ENCODE measurements at regions not wholly inside any gene's neighbourhood (a gene's known extent, or its start where the extent isn't known, plus 50 kb on each side); places are given as distances from the start of the nearest gene placed in this dataset.

DNA sequence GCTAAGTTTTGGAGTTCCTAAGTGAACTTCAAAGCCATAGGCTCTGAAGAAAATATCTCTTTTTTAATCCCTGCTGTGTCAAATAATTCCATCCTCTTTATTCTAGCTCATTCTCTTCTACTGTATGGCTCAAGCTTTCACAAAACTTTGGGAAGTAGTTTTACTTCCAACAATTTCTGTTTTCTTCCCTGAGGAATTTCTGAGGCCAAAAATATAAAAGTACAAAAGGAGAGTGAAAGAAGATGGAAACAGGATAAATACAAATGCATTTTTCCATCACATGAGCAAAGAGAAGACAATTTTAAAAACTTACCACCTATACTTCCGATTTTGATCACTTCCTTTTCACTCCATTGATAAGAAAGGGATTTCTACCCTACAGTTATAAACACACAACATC lies 585.7 kb upstream of the DAB2 start:
- no peak for DNase-seq (ENCODE audit: low read depth in 3 of 3, low spot score in 2 of 3)

DNA sequence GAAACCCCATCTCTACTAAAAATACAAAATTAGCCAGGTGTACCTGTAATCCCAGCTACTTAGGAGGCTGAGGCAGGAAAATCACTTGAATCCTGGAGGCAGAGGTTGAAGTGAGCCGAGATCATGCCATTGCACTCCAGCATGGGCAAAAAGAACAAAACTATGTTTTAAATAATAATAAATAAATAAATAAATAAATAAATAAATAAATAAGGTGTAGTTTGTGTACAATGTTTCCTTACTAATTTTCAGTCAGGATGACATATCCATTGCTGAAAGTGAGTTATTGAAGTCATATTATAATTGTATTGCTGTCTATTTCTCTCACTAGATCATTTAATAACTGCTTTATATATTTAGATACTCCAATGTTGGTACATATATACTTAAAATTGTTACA lies 581.5 kb upstream of the DAB2 start:
- DNase-seq (ENCODE audit: low read depth in 3 of 3, low spot score in 2 of 3): no peak

DNA sequence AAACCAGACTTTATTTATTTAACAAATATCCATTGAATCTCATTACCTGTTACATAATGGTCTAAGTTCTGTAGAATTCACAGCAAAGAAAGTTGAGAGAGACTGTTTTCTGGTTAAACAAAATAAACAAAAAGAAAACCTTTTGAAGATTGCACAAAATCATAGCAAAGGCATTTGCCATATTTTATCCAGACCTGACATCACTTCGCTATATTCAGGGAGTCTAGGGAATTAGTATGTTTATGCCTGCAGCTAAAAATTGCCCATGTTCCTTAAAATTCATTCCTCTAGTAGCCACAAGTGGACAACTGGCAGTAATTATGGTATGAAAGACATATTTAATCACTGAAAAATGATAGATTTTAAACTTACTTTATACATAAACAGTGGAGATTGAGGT lies 577.0 kb upstream of the DAB2 start:
- no peak for DNase-seq (ENCODE audit: low read depth in 3 of 3, low spot score in 2 of 3)

DNA sequence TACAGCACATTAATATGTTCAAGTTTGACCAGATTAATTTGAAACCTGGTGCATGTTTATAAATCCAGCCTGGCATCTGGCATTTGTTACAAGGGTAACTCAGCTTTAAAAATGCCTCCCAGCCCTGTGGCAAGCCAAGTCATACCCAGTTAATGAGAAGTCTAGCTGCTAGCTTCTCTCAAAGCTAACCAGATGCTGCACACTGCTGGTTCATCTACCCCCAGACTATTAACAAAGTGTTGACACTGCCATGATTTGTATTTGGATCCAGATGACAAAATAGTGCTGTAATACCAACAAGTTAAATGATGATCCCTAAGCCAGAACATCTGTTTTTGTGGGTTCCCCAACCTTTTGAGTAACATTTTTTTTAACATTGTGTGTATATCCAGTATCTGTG lies 573.7 kb upstream of the DAB2 start:
- DNase-seq (ENCODE audit: low read depth in 3 of 3, low spot score in 2 of 3): no peak

DNA sequence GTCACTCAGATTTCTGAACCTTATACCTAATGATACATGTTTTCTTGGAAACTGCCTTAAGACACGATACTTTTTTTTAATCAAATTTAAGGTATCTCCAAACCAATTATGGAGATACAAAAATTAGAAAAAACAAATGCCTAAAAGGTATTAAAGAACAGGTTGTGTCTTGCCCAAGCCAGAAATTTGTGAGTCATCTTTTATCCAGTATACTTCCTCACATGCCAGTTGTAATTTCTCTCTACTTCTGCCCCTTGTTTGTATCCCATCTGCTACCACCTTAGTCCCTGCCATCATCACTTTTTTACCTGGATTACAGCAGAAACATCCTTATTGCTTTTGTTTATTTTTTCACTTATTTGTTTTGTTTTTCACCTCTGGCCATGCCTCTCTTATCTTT lies 571.2 kb upstream of the DAB2 start:
- DNase-seq (ENCODE audit: low read depth in 3 of 3, low spot score in 2 of 3): no peak

DNA sequence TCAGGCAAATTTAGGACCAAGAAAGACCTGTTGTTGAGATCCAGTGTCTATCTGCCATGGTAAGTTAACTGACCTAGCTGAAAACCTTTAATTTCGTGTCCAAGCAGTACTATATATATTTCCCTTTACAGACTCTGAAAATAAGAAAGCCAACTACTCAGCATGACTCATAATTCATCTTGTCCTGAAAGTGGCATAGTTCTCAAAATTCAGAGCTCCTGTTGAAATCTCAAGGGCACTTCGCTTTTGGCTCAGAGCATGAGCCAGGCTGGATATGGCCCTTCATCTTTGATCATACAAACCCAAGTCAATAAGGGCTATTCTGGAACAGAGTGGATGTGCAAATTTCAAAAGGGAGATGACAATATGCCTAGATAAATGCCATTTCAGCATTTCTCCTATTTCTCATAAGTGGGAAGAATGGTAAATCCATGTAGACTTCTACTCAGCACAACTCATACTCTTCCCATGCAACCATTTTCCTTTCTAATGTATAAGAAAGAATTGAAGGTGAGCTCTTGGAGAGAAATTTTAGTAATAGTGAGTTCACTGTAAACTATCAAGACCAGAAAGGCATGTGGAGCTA lies 567.9 kb upstream of the DAB2 start:
- DNase-seq (ENCODE audit: low read depth in 3 of 3, low spot score in 2 of 3): no peak

DNA sequence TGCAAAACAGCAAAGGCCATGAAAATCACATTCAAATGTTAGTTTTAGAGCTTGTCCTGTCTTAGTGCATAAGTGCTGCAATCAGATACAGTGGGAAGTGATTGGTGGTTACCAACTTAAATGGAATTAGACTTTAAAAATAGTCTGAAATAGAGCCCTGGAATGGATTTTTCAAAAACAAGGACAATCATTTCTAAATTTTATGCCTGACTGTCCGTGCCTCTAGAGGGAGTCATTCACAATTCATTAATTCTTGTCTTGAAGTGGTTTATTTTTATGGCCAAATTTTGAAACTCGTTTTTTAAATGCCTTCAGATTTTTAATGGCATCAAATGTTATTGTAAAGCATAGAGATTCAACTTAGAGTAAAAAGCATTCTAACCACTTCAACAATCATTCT lies 561.8 kb upstream of the DAB2 start:
- no peak for DNase-seq (ENCODE audit: low read depth in 3 of 3, low spot score in 2 of 3)

DNA sequence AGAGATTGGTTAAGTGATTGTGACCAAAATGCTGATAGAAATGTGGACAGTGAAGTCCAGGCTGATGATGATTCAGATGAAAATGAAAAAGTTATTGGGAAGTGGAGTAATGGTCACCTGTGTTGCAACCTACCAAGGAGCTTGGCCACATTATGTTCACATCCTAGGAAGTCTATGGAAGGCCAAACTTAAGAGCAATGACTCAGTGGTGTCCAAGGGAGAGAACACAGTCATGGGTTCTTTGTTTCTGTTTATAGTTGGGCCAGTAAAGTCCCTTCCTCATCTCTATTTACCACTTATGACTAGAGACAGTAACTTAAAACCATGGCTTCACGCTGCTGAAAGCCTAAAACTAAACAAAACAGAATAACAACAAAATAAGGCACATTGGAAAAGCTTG lies 555.3 kb upstream of the DAB2 start:
- no peak for DNase-seq (ENCODE audit: low read depth in 3 of 3, low spot score in 2 of 3)

DNA sequence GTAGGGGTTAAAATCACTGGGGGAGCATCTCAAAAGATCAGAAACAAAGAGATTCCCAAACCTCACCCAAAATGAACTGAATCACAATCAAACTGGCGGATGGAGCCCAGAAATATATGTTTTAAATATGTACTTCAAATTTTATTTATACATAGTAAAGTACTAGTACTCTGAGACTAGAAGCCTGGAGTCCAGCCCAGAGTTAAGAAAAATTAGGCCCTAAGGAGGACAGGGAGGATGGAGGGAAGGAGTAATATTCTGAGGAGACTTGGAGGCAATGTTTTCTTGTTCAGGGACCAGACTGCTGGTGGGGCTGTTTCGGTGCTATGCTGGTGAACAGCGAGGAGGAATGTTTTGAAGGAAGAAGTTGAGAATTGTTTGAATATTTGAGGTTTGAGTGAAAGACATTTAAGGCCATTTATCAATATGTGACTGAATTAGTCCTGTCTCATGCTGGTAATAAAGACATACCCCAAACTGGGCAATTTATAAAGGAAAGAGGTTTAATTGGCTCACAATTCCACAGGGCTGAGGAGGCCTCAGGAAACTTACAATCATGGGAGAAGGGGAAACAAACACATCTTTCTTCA lies 552.4 kb upstream of the DAB2 start:
- no peak for DNase-seq (ENCODE audit: low read depth in 3 of 3, low spot score in 2 of 3)

DNA sequence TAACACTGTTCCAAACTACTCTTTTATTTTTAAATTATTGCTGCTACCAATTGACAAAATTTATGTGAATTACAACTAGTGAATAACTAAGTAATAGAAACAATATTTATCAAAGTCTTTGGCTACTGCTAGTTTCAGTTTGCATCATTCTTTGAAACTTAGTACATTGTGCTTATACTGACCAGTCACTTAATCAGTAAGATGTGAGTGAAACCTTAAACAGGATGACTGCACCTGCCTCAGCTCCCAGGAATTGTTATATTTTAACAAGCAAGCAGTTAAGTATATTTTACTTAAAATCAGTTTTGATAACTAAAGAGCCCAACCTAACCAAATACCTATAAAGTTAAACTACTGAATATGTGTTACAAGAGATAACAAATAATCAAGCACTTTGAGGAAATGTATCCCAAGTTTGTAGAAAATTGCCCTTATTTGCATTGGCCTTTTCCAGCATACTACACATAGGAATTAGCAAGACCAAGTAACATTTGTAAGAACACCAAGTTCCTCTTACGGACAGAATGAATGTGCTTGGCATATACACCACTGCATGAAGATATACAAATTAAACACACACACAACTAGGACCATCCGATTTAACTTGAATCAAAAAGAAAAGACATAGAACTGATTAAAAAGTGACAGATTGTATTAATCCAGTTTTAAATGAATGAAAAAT lies 545.5 kb upstream of the DAB2 start:
- no peak for DNase-seq (ENCODE audit: low read depth in 3 of 3, low spot score in 2 of 3)

DNA sequence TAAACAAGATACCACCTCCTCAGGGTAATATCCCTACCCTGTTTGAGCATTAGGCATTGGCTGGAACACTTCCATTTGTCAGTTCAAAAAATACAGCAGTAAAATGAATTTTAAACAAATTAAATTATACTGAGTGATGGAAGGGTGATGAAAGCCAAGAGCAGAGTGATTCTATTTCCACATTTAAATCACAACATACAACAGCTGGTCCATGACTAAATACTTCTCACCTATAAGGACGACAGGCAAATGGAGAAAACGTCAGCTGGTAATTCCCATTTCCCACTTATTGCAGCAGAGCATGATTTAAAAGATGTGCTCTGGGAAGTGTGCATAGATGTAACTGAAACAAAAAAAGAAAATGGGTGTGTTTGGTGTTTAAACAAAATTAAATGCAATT lies 543.6 kb upstream of the DAB2 start:
- no peak for DNase-seq (ENCODE audit: low read depth in 3 of 3, low spot score in 2 of 3)

DNA sequence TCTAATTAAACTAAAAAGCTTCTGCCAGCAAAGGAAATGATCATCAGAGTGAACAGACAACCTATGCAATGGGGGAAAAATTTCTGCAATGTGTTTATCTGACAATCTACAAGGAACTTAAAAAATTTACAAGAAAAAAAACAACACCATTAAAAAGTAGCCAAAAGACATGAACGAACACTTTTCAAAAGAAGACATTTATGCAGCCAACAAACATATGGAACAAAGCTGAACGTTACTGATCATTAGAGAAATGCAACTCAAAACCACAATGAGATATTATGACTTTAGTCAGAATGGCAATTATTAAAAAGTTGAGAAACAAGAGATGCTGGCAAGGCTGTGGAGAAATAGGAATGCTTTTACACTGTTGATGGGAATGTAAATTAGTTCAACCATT lies 530.4 kb upstream of the DAB2 start:
- DNase-seq (ENCODE audit: low read depth in 3 of 3, low spot score in 2 of 3): no peak

DNA sequence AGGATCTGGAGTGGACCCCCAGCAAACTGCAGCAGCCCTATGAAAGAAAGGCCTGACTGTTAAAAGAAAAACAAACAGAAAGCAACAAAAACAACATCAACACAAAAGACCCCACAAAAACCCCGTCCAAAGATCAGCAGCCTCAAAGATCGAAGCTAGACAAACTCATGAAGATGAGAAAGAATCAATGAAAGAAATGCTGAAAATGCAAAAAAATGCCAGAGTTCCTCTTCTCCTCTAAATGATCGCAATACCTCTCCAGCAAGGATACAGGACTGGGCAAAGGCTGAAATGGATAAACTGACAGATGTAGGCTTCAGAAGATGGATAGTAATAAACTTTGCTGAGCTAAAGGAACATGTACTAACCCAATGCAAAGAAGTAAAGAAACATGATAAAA lies 526.3 kb upstream of the DAB2 start:
- DNase-seq (ENCODE audit: low read depth in 3 of 3, low spot score in 2 of 3): no peak

DNA sequence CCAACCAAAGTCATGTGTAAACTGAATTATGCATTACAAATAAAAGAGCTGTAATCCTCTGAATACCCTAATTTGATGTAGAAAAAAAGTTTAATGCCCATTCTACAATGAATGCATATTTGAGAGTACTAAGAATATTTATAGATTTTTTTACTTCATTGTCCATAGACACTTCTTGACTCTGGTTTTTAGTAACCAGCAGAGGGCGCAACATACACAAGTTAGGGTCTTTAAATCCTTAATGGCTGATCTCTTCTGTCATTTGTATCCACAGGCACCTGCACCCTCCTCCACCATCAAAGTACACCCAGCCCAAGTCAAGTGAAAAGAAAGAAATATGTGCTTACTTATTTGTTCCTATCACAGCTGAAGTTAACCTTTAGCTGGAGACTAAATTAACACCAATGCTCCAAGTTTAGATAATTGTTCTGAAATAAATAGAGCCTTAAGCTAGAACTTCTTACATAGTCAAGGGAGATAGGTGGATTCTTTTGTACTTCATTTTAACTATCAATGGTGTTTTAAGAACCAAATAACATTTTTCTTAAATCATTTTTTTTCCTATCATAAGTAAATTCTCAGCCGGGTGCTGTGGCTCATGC lies 524.2 kb upstream of the DAB2 start:
- DNase-seq (ENCODE audit: low read depth in 3 of 3, low spot score in 2 of 3): peak; percentile 40 to 48 (median 45)

DNA sequence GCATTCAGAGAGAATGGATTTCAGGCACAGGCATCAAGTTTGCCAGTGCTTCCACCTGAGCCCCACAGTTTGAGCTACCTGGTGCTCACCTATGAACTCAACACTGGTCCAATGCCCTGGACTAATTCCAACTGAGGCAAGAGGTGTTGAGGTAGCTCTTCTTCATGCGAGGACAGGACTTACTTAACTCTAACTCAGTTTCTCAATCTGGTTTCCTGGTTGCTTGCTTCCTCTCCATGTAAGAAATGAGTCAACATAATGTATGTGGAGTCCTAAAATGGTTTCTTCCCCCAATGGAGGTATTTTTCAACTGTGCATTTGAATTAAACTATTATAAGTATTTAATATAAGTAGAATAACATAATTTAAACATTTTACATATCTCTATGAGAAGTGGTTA lies 523.6 kb upstream of the DAB2 start:
- no peak for DNase-seq (ENCODE audit: low read depth in 3 of 3, low spot score in 2 of 3)

DNA sequence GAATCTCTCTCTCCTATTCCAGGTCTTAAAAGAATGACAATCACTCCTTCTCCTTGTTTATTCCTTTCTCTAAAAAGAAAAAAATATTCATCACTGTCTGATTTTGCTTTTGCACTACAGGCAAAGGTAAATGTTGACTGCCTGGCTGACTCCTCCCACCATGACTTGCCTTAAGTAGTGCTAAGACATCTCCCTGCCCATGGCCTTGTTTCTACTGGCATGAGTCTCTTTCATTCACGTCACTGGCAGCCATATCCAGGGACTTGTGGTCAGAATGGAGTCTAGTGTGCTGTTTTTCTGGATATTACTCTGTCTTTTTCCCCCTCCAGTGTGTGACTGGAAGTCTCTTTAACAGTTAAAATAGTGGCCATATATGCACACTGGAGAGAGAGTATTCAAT lies 522.9 kb upstream of the DAB2 start:
- no peak for DNase-seq (ENCODE audit: low read depth in 3 of 3, low spot score in 2 of 3)

DNA sequence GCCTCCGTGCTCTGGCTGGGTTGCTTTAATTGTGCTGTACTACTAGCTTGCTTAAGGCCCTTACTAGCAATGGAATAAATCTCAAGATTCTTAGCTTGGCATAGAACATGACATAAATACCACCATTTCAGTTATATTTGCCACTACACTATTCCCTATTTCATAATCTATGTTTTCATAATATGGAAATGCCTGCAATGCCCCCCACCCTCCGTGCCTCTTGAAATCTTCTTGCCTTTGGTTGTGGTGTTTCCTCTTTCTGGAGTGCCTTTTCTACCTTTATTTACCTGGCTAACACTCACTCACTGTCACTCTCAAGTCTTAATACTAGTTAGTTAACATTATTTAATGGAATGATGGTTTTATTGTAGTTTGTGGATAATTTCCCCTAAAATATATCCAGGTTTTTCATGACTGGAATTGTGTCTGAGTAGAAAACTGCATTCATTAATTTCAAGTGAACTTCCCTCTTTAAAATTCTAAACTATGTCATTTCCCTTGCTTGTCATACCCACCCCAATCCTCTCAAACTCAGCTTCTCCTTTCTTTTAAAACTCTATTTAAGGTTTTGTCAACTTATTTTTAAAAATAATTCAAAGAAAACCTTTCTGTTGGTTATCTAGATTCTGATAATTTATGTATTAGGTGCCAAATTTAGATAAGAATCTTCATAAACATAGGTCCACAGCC lies 521.7 kb upstream of the DAB2 start:
- DNase-seq (ENCODE audit: low read depth in 3 of 3, low spot score in 2 of 3): no peak

DNA sequence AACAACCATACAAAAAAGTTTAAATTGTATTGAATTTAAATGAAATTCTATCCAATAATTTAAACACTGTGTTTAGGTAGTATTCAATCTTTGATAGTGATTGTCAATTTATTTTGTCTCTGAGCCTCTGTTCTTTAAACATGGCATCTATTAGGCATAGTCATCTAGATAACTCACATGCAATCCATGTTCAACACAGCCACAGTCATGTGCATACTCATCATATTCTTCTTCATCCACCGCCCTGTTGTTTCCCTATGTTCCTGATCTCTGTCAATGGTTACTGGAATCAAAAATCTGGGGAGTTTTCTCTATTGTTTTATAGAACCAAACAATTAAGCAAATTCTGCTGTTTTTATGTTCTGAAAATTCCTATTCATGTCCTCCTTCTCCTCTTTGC lies 521.1 kb upstream of the DAB2 start:
- DNase-seq (ENCODE audit: low read depth in 3 of 3, low spot score in 2 of 3): no peak

DNA sequence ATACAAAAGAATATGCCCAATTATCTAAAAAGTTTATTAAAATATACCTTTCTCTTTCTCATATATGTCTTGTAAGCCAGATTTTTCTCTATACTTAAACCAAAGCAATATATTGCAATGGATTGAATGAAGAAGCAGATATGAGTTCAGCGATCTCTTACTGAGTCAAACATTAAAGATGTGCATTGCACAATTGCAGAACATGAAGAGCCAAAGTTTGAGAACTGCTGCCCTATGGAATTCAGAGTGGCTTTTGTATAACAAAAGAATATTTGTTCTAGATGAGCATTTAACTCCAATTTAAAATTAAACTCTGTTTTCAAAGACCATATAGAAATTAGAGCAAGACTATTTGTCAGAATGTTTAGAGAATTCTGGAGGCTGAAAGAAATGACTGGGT lies 519.0 kb upstream of the DAB2 start:
- no peak for DNase-seq (ENCODE audit: low read depth in 3 of 3, low spot score in 2 of 3)

DNA sequence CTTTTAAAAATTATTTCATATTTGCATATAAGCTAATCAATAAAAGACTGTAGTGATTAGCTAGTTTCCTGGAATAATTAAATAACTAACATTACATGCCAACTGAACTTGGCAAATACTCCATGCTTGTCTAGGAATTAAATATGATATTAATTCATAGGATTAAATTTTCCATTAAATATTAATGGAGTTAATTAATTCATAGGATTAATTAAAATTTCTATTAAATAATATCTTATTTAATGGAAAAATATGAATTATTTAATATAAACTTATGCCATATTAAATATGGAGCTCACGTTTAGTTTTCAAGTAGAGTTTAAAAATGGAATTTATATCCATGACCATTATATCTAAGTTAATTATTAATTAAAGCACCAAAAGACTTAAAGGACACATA lies 517.8 kb upstream of the DAB2 start:
- no peak for DNase-seq (ENCODE audit: low read depth in 3 of 3, low spot score in 2 of 3)

DNA sequence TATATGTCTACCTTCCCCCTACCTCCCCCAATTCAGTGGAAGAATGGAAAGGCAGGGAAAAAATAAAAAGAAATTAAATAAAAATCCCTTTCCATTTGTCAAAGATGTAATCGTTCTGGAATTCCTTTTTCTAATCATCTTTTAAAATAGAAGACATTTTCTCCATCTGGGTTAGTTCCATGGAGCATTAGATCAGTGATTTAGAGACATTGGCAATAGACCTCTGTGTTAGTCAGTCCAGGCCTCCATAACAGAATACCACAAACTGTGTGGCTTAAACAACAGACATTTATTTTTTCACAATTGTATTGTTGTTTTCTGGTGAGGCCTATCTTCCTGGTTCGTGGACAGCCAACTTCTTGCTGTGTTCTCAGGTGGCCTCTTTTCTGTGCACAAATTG lies 516.6 kb upstream of the DAB2 start:
- no peak for DNase-seq (ENCODE audit: low read depth in 3 of 3, low spot score in 2 of 3)

DNA sequence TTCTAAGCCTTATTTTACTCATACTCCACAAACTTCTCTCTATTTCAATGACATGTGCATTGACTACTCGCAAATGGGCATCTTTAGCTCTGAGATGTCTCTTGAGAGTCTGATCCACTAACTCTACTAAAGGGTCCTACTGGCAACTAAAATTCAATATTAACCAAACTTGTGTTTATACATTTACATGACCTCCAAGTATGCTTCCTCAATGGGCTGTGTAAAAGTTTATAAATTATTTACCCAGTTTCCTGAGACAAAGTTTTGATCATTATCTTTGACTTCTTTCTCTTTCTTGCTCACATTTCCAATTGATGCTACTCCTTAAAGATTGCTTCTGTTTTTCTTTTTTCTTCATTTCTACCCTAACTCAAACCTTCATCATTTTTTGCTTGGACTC lies 510.1 kb upstream of the DAB2 start:
- no peak for DNase-seq (ENCODE audit: low read depth in 3 of 3, low spot score in 2 of 3)

Measured in right renal cortex interstitium (tissue), 3 donors.